IgD-negative memory B cell (primary cell): ENCODE measurements at regions not wholly inside any gene's neighbourhood (a gene's known extent, or its start where the extent isn't known, plus 50 kb on each side); places are given as distances from the start of the nearest gene placed in this dataset.
"Not testable (repeated sequence)": the region's sequence is repeated elsewhere in the genome, so short reads cannot be mapped to it uniquely, and the experiment has no call there.

Source experiments
- H3K27ac Mint-ChIP-seq, 3 donors: one replicate each; pipeline ENCODE4 v1.8.0; 2020 to 2022; ENCODE audit warnings: mild to moderate bottlenecking in 3 of 3, mixed read lengths in 3 of 3, moderate library complexity in 1 of 3
- H3K27me3 Mint-ChIP-seq: one replicate; pipeline ENCODE4 v1.8.0; 2021; ENCODE audit warnings: mixed read lengths
- H3K36me3 Mint-ChIP-seq: one replicate; pipeline ENCODE4 v1.8.0; 2020; ENCODE audit warnings: mild to moderate bottlenecking, mixed read lengths
- H3K4me1 Mint-ChIP-seq, 3 donors: one replicate each; pipeline ENCODE4 v1.8.0; 2020 to 2022; ENCODE audit warnings: mixed read lengths in 3 of 3, mild to moderate bottlenecking in 1 of 3
- H3K4me3 Mint-ChIP-seq, 4 donors: one replicate each; pipeline ENCODE4 v1.8.0; 2020 to 2022; ENCODE audit warnings: mild to moderate bottlenecking in 4 of 4, mixed read lengths in 4 of 4, moderate library complexity in 3 of 4
- H3K9me3 Mint-ChIP-seq, 3 donors: one replicate each; pipeline ENCODE4 v1.8.0; 2020 to 2021; ENCODE audit warnings: mixed read lengths in 3 of 3, mild to moderate bottlenecking in 1 of 3

DNA sequence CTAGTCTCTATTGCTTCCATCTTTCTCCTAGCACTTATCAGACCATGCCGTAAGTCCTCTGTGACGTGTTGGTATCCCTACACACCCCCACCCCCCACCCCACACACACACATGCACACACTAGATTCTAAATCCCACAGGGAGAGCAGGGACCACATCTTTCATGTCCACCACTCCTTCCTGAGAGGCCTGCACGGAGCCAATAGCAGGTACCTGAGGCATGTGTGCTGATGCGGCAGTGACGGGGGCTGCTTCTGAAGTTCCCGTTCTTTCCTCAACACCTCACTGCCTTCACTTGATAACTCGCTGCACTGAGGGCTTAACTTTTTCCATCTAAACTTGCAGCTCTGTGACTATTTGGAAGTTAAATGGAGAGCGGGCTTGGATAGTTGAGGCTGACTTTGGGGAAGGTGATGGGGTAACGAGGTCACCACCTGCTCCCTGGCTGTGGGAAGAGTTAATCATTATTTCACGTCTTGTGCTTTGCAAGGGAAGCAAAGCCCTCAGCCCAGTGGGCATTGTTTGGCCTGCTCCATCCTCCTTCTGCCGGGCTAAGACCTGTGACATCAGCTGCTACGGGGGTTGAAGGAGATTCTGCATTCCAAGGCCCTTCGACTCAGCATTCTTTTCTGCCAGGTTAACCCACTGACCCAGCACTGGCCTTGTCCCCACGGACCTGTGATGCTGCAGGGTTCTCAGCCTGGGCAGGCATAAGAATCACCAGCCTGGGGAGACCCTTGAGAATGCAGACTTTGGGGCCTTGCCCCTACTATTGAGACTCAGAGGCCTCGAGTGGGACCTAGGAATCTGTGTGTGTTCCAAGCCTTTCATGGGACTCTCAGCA, 187.8 kb downstream of the ANKRD60 start:
- H3K36me3 Mint-ChIP-seq, result no peaks in the 10 kb centered on the region
- H3K9me3 Mint-ChIP-seq, result peaks cover 0 to 6% (median 0%) of the 10 kb centered on the region in 3 donors
- H3K27me3 Mint-ChIP-seq, result peaks cover 20% of the 10 kb centered on the region
- no peak overlapping the region for H3K27ac Mint-ChIP-seq
- H3K4me3 Mint-ChIP-seq, result no peak overlapping the region
- peaks cover 0 to 4% (median 0%) of the 10 kb centered on the region in 3 donors for H3K4me1 Mint-ChIP-seq

DNA sequence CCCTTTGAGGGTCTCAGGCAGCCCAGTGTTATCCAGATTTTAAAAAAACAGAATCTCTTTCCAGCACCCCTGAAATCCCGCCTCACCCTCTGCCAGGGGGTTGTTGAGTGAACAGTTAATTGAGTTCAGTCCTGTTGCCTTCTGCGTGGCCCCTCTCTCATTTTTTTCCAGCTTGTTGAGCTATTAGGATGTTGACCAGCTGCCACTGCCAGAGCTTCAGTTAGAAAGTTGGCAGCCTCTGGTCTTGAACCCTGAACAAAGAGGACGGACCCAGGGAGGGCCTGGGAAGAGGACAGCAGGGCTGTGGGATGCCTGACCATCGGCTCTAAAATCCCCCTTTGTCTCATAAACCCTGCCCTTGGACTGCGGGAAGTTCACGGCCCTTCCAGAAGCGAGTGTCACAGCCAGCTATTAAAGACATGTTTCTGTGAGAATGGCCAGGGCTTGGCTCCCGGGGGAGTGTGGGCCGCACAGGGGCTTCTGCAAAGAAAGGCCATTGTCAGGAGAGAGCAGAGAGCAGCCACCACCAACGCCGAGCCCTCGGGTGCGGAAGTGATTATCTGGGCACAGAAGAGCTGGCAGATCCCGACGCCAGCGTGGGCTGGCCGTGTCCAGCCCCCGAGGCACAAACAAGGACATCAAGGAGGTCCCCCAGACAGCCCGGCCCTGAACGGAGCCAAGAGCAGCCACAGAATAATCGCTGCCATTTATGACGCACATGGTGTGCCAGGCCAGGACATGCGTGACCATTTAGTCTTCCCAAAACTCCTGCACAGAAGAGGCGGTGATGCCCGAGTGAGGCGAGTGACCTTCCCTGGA, 189.0 kb downstream of the ANKRD60 start:
- peaks cover 19% of the 10 kb centered on the region for H3K27me3 Mint-ChIP-seq
- peaks cover 0 to 4% (median 0%) of the 10 kb centered on the region in 3 donors for H3K4me1 Mint-ChIP-seq
- H3K9me3 Mint-ChIP-seq, result peaks cover 0 to 6% (median 0%) of the 10 kb centered on the region in 3 donors
- no peaks in the 10 kb centered on the region for H3K36me3 Mint-ChIP-seq
- no peak overlapping the region for H3K27ac Mint-ChIP-seq
- no peak overlapping the region for H3K4me3 Mint-ChIP-seq

DNA sequence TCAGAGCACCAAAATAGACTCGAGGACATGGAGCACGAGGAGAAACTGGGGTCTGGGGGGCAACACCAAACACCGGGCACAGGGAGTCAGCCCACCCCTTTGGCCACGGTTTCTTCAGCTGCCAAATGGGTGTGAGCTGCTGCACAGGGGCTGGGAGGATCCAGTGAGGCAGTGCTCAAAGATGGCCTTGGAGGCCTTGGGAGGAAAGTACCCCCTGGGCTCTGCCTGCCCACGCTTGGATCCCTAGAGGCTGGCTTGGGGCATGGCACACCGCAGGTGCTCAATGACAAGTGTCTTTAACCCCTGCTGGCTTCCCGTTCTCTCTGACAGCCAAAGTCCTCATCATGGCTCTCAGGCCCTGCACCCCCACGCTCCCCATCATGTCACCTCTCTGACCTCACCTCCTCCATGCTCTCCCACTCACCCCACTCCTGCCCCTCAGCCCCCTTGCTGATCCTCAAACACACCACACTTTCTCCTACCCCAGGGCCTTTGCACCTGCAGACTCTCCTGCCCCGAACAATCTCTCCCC, 190.3 kb downstream of the ANKRD60 start:
- Mint-ChIP-seq H3K9me3 (peaks cover 0 to 6% (median 0%) of the 10 kb centered on the region in 3 donors), H3K27ac (peak overlapping the region in 1 of 3 donors; percentile 83)

DNA sequence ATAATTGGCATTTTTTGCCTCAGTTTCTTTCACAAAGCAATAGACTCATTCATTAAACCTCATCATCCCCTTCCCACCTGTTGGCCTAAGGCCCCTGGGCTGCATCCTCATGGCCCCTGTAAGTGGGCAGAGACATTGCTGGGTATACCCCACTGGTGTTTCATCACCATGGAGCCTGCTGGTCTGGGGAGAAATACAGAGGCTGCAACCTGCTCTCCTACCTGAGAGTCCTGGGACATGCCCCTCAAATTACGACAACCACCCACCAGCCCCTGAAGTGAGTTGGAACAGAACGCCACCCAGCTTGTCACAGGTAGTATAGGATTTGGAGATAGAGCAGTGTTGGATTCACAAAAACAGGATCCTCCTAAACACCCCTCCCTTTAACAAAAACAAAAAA, 190.8 kb downstream of the ANKRD60 start:
- H3K27ac Mint-ChIP-seq, result no peak overlapping the region
- no peak overlapping the region for H3K4me3 Mint-ChIP-seq
- peaks cover 0 to 4% (median 0%) of the 10 kb centered on the region in 3 donors for H3K4me1 Mint-ChIP-seq
- H3K27me3 Mint-ChIP-seq, result peaks cover 10% of the 10 kb centered on the region
- peaks cover 0 to 6% (median 0%) of the 10 kb centered on the region in 3 donors for H3K9me3 Mint-ChIP-seq
- H3K36me3 Mint-ChIP-seq, result peaks cover 2% of the 10 kb centered on the region

More for the DNA sequence above, 190.3 kb downstream of the ANKRD60 start:
- Mint-ChIP-seq H3K4me1 (peaks cover 0 to 4% (median 0%) of the 10 kb centered on the region in 3 donors), H3K36me3 (peaks cover 2% of the 10 kb centered on the region), H3K4me3 (no peak overlapping the region), H3K27me3 (peaks cover 13% of the 10 kb centered on the region)

DNA sequence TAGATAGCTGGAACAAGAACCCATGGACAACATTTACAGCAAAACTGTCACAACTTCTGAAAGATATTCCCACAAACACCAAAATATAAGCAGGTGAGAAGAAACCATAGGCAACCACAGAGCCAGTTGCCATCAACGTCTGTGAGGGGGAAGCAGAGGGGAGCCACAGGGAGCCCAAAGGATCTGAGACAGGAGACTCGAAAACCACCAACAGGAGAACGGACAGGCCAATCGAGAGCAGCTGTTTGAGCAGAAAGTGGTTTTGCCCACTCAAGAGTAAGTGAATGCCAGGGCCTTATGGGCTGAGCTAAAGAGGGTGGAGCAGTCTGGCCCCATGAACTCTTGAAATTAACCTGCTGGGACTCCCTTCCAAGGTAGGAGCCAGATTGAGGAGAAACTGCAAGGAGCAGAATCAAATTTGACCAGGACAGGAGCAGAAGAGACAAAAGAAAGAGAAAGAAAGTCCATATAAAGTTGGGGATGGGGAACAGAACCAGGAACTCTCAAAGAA, 195.4 kb downstream of the ANKRD60 start:
- H3K4me1 Mint-ChIP-seq, result no peaks in the 10 kb centered on the region
- H3K27me3 Mint-ChIP-seq, result peaks cover 21% of the 10 kb centered on the region
- no peak overlapping the region for H3K27ac Mint-ChIP-seq
- peaks cover 2% of the 10 kb centered on the region for H3K36me3 Mint-ChIP-seq
- H3K9me3 Mint-ChIP-seq, result peaks cover 0 to 4% (median 0%) of the 10 kb centered on the region in 3 donors
- no peak overlapping the region for H3K4me3 Mint-ChIP-seq

DNA sequence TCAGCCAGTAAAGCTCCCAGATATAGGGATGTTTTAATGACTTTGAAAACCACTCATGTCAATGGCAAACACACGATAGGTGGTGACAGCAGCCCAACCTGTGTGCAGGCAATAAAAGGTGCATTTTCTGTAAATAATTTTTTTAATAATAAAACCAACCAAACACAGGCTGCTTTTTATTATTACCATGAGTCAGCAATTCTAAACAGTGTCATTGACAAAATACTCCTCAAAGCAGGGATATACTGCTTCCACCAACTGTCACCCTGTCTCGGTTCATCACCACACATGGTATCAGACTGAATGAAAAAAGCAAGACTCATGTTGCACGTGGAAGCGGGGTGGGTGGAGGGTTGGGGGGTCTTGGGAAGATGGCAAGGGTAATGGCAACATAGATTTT, 195.9 kb downstream of the ANKRD60 start:
- peaks cover 22% of the 10 kb centered on the region for H3K27me3 Mint-ChIP-seq
- H3K4me1 Mint-ChIP-seq, result no peaks in the 10 kb centered on the region
- H3K27ac Mint-ChIP-seq, result no peak overlapping the region
- peaks cover 2% of the 10 kb centered on the region for H3K36me3 Mint-ChIP-seq
- peaks cover 0 to 4% (median 0%) of the 10 kb centered on the region in 3 donors for H3K9me3 Mint-ChIP-seq
- no peak overlapping the region for H3K4me3 Mint-ChIP-seq

DNA sequence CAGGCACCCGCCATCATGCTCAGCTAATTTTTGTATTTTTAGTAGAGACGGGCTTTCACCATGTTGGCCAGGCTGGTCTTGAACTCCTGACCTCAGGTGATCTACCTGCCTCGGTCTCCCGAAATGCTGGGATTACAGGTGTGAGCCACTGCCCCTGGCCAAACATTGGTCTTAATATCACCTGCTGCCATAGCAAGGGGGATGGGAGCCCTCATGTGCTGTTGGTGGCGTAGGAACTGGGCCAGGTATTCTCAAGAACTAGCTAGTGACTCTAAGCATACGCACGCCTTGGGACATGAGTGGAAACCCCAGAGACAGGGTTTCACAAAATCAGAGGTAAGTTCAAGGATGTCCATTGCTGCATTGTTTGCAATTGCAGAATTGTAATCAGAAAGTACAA, 197.1 kb downstream of the ANKRD60 start:
- H3K4me3 Mint-ChIP-seq, H3K27ac Mint-ChIP-seq, H3K4me1 Mint-ChIP-seq, H3K9me3 Mint-ChIP-seq, H3K36me3 Mint-ChIP-seq: not testable (repeated sequence)
- H3K27me3 Mint-ChIP-seq, result peaks cover 22% of the 10 kb centered on the region

DNA sequence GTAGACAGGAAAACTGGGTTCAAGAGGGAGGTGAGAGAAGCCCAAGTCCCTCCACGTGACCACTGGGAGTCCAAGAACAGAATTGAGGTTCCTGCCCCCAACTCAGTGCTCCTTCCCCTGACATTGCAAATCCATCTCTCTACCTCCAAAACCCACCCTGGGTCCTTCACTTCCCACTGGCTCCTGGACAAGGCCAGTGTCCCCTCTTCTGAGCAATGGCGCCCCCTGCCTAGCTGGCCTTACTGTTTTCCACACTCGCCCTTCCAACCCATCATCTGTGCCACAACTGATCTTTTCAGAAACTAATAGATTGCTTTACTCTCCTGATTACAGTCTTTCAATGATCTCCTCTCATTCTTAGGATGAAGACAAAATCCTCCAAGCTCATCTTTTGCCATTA, 200.3 kb downstream of the ANKRD60 start:
- Mint-ChIP-seq H3K9me3 (peaks cover 0 to 4% (median 0%) of the 10 kb centered on the region in 3 donors), H3K27ac (no peak overlapping the region), H3K36me3 (no peaks in the 10 kb centered on the region), H3K4me3 (no peak overlapping the region), H3K4me1 (no peaks in the 10 kb centered on the region), H3K27me3 (peaks cover 19% of the 10 kb centered on the region)

DNA sequence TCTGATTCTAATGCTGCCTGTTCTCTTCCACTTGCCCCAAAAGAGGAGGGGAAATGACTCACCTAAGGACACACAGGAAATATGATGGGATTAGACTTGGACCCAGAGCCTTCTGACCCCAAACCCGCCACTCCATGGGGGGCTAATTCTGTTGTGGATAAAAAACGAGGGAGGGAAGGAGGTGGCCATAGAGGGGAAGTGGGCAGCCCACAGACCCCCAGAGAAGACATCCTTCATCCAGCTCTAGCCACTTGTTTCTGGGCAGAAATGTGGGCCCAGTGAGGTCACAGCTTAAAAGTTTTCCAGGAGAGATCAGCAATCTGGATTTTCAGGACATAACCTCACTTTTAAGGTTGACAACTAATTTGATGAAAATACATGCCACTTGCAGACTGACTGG, 202.1 kb downstream of the ANKRD60 start:
- no peaks in the 10 kb centered on the region for H3K36me3 Mint-ChIP-seq
- no peak overlapping the region for H3K27ac Mint-ChIP-seq
- H3K9me3 Mint-ChIP-seq, result peaks cover 0 to 4% (median 0%) of the 10 kb centered on the region in 3 donors
- peaks cover 16% of the 10 kb centered on the region for H3K27me3 Mint-ChIP-seq
- H3K4me3 Mint-ChIP-seq, result no peak overlapping the region
- no peaks in the 10 kb centered on the region for H3K4me1 Mint-ChIP-seq

DNA sequence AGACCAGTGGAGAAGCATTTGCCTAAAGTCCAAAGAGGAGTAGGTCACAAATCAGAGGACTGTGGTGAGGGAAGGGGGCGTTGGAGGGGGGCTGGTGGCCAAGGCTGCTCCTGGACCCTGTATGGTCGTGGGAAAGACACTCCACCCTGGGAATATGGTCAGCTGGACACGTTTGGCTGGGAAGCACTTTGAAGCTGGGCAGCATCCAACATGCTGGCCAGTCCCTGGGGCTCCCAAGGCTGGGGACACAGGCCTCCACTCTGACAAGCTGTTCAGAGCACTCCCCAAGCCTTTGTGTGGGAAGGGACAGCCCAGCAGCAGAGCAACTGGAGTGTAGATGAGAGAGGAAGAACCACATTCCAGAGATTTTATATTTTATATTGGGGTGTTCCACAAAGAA, 203.2 kb downstream of the ANKRD60 start:
- Mint-ChIP-seq H3K4me3 (no peak overlapping the region), H3K4me1 (peaks cover 0 to 3% (median 2%) of the 10 kb centered on the region in 3 donors), H3K36me3 (no peaks in the 10 kb centered on the region), H3K27ac (no peak overlapping the region), H3K27me3 (peaks cover 16% of the 10 kb centered on the region), H3K9me3 (peaks cover 0 to 4% (median 0%) of the 10 kb centered on the region in 3 donors)

DNA sequence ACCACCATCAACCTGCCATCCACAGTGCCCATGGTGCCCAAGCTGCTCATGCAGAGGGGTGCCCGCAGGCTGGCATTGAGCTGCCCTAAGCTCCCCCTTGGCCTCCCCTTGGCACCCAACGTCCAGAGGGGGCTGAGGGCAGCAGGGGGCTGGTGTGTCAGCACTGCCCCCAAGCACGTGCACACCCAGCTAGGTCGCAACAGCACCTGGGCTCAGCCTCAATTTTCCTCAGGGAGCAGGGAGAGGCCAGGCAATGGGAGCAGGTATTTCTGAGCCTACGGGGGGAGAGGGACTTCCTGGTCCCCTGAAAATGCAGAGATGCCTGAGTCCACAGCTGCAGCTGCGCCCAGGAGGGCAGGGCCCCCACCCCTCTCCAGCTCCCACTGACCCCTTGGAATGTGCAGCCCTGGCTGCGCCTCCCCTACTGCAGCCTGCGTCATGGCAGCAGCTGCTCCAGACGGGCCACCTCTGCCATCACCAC, 204.2 kb downstream of the ANKRD60 start:
- Mint-ChIP-seq H3K36me3 (no peaks in the 10 kb centered on the region), H3K9me3 (peaks cover 0 to 4% (median 0%) of the 10 kb centered on the region in 3 donors), H3K4me1 (peaks cover 0 to 3% (median 2%) of the 10 kb centered on the region in 3 donors), H3K4me3 (no peak overlapping the region), H3K27ac (no peak overlapping the region), H3K27me3 (peaks cover 15% of the 10 kb centered on the region)

DNA sequence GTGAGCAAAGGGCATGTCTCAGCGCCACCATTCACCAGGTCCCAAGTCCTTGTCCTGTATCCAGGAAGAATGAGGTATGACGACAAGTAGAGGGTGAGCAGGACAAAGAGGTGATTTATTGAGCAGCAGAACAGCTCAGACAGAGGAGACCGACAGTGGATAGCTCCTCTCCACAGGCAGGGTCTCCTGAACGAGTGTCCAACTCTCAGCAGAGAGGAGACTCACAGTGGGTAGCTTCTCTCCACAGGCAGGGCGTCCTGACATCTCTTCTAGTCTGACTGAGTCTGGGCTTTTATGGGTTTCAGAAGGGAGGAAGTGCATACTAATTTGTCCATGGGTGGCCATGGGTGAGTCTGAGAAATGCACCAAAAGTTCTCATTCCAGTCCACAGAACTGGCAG, 204.7 kb downstream of the ANKRD60 start:
- no peaks in the 10 kb centered on the region for H3K36me3 Mint-ChIP-seq
- no peak overlapping the region for H3K27ac Mint-ChIP-seq
- H3K4me3 Mint-ChIP-seq, result no peak overlapping the region
- peaks cover 0 to 4% (median 0%) of the 10 kb centered on the region in 3 donors for H3K9me3 Mint-ChIP-seq
- peaks cover 0 to 3% (median 2%) of the 10 kb centered on the region in 3 donors for H3K4me1 Mint-ChIP-seq
- H3K27me3 Mint-ChIP-seq, result peaks cover 12% of the 10 kb centered on the region

DNA sequence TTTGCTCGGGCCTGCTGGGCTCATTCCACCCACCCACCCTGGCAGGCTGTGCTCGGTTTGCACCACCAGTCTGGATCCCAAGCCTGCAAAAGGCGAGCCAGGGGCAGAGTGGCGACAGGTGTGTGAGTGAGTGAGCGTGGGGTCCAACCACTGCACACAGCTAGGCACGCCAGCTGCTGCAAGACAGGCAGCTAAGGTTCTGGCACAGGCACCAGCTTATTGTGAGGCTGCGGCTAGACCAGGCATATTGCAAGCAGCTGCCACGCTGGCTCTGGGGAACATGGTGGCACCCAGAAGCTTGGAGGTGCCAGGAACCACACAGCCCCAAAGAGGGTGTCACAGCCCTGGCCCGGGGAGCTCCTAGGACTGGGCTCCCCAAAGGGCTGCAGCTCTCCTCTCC, 205.1 kb downstream of the ANKRD60 start:
- Mint-ChIP-seq H3K27me3 (peaks cover 8% of the 10 kb centered on the region), H3K36me3 (no peaks in the 10 kb centered on the region), H3K27ac (no peak overlapping the region), H3K9me3 (peaks cover 0 to 3% (median 0%) of the 10 kb centered on the region in 3 donors), H3K4me1 (peaks cover 0 to 3% (median 2%) of the 10 kb centered on the region in 3 donors), H3K4me3 (no peak overlapping the region)

DNA sequence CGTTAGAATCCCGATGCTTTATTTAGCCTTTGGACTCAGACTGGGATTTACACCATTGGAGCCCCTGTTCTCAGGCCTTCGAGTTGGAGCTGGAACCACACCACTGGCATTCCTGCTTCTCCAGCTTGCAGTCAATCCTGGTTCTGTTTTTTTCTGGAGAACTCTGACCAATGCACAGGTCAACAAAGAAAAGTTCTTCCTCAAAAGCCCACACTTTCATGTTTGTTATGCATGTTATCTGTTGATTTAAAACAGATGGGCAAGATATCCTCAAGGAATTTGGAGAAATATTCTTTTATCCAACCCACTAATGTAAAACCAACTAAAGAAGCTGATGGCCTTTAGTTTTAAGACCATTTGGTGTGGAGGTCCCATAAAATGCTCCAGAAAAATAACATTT, 205.7 kb downstream of the ANKRD60 start:
- Mint-ChIP-seq H3K4me1 (peaks cover 0 to 3% (median 2%) of the 10 kb centered on the region in 3 donors), H3K9me3 (no peaks in the 10 kb centered on the region), H3K27me3 (peaks cover 6% of the 10 kb centered on the region), H3K27ac (no peak overlapping the region), H3K4me3 (no peak overlapping the region), H3K36me3 (no peaks in the 10 kb centered on the region)

DNA sequence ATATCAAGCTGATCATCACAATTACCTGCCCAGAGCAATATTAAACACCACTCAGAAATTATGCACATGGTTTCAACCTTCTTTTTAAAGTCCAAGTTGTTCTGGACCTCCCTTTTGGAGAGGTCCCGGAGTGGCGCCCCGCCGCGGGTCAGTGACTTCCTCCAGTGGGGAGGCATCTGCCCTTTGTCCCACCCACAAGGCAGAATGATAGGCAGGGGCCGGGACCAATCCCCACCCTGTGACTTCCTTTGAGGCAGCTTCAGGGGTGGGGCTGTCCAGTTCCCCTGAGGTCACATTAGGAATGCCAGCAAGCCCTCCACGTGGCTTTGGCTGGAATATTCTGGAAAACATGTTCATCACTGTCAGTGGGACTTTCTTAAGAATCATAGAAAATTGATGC, 207.0 kb downstream of the ANKRD60 start:
- Mint-ChIP-seq H3K4me1 (peaks cover 0 to 3% (median 2%) of the 10 kb centered on the region in 3 donors), H3K9me3 (no peaks in the 10 kb centered on the region), H3K27me3 (peaks cover 6% of the 10 kb centered on the region), H3K27ac (no peak overlapping the region), H3K4me3 (no peak overlapping the region), H3K36me3 (no peaks in the 10 kb centered on the region)
